Colonic mucosa (tissue), 4 donors: ENCODE measurements at regions not wholly inside any gene's neighbourhood (a gene's known extent, or its start where the extent isn't known, plus 50 kb on each side); places are given as distances from the start of the nearest gene placed in this dataset.

Experiments used
- DNase-seq: peaks from one replicate; pipeline ENCODE4 v3.0.0-alpha.2; 2020
- H3K27ac ChIP-seq: fragments of 200-600 bp; one replicate; pipeline ENCODE4 v1.8.0; 2021
- H3K27me3 ChIP-seq: fragments of 200-600 bp; one replicate; pipeline ENCODE4 v1.8.0; 2021
- H3K36me3 ChIP-seq: fragments of 200-600 bp; one replicate; pipeline ENCODE4 v1.8.0; 2021
- H3K4me1 ChIP-seq: fragments of 200-600 bp; one replicate; pipeline ENCODE4 v1.8.0; 2021; ENCODE audit warnings: mild to moderate bottlenecking
- H3K4me3 ChIP-seq: fragments of 200-600 bp; one replicate; pipeline ENCODE4 v1.8.0; 2021
- H3K9ac ChIP-seq, 2 donors: one replicate each; pipeline ENCODE4 v1.7.0; 2013; ENCODE audit warnings: control low read depth in 2 of 2, low read depth in 2 of 2, low read length in 2 of 2
- H3K9me3 ChIP-seq: fragments of 200-600 bp; one replicate; pipeline ENCODE4 v1.8.0; 2021
- intact Hi-C: fragments of 100-400 bp; cut with DNase I; formaldehyde crosslinking; loops from one replicate; pipeline ENCODE4 v1.14.1; 2022
- TF ChIP-seq, protein P1 (sequence below): fragments of 200-600 bp; IDR thresholded peaks from one replicate; pipeline ENCODE4 v1.8.0; 2022; ENCODE audit warnings: antibody characterized with exemption, mild to moderate bottlenecking
- donor health status: healthy.
- donor health status: DM: no; HTN: no; CAD: no.
- donor health status: DM: no; HTN: no; CAD: no.

DNA sequence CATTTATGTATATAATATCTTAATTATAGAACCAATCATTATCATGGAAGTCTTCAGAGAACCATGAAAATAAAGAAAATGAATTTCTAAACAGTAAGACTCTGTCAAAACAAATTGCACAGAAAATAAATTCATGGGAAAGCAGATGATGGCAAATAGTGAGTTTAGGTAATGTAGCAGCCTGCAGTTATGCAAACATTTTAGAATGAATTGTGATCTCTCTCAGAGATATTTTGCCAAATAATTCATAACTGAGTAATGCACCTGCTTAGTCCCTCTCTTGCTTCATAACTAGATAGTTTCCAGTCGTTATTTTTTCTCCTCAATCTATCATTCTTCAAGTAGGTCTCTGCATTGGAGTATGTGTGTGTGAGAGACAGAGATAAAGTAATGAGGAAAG, 492.7 kb upstream of the THBS1 start:
- intact Hi-C loops, result no loop called here
- TF ChIP-seq, protein P1, sequence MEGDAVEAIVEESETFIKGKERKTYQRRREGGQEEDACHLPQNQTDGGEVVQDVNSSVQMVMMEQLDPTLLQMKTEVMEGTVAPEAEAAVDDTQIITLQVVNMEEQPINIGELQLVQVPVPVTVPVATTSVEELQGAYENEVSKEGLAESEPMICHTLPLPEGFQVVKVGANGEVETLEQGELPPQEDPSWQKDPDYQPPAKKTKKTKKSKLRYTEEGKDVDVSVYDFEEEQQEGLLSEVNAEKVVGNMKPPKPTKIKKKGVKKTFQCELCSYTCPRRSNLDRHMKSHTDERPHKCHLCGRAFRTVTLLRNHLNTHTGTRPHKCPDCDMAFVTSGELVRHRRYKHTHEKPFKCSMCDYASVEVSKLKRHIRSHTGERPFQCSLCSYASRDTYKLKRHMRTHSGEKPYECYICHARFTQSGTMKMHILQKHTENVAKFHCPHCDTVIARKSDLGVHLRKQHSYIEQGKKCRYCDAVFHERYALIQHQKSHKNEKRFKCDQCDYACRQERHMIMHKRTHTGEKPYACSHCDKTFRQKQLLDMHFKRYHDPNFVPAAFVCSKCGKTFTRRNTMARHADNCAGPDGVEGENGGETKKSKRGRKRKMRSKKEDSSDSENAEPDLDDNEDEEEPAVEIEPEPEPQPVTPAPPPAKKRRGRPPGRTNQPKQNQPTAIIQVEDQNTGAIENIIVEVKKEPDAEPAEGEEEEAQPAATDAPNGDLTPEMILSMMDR, result no peak
- no peak overlapping the region for H3K4me3 ChIP-seq
- H3K27ac ChIP-seq, result no peak overlapping the region
- no peak for DNase-seq
- H3K4me1 ChIP-seq, result no peaks in the 10 kb centered on the region
- no peaks in the 10 kb centered on the region for H3K9me3 ChIP-seq
- no peaks in the 10 kb centered on the region for H3K36me3 ChIP-seq
- H3K9ac ChIP-seq, result no peak overlapping the region
- H3K27me3 ChIP-seq, result no peaks in the 10 kb centered on the region

DNA sequence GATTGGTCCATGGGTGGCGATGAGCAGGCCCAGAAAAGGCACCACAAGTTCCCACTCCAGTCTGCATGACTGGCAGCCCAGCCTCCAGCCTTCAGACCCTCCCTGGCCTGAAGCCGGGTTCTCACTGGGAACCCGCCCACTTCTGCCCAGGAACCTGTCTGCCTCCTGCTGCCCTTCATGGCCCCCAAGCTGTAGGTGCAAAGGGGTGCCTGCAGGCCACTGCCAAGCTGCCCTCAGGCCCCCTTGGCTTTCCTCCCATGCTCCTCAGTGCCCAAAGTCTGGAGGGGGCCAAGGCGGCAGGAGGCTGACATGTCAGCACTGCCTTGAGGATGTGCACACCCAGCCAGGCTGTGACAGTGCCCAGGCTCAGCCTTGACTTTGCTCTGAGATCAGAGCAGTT, 488.5 kb upstream of the THBS1 start:
- Histone ChIP-seq H3K4me3 (no peak overlapping the region), H3K9me3 (no peaks in the 10 kb centered on the region), H3K27me3 (no peaks in the 10 kb centered on the region), H3K36me3 (no peaks in the 10 kb centered on the region), H3K9ac (no peak overlapping the region), H3K4me1 (no peaks in the 10 kb centered on the region), H3K27ac (no peak overlapping the region)
- TF ChIP-seq, protein P1, result no peak
- DNase-seq, result no peak
- intact Hi-C loops, result no loop called here

DNA sequence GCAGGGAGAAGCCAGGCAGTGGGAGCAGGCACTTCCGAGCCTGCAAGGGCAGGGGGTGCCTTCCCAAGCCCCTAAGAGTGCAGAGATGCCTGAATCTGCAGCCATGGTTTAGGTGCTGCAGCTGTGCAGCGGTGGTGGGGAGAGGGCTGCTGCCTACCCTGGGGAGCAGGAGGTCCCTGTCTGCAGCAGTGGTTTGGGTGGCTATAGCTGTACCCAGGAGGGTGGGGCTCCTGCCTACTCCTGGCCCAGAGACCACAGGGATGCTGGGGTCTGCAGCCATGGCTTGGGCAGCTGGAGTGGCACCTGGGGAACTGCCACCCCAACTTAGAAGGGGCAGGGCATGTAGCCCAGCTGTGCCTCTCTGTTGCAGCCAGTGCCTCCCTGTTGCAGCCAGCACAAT, 488.1 kb upstream of the THBS1 start:
- H3K4me3 ChIP-seq, result no peak overlapping the region

GRCh38 chr15:39094116-39094515, 486.8 kb upstream of the THBS1 start:
- no peak overlapping the region for H3K27ac ChIP-seq
- no peaks in the 10 kb centered on the region for H3K36me3 ChIP-seq
- TF ChIP-seq, protein P1, result no peak
- intact Hi-C loops, result no loop called here
- no peak overlapping the region for H3K9ac ChIP-seq
- H3K9me3 ChIP-seq, result no peaks in the 10 kb centered on the region
- no peak overlapping the region for H3K4me3 ChIP-seq
- no peaks in the 10 kb centered on the region for H3K27me3 ChIP-seq
- H3K4me1 ChIP-seq, result no peaks in the 10 kb centered on the region
- no peak for DNase-seq

More for the DNA sequence above, 488.1 kb upstream of the THBS1 start:
- Histone ChIP-seq H3K36me3 (no peaks in the 10 kb centered on the region), H3K4me1 (no peaks in the 10 kb centered on the region), H3K9me3 (no peaks in the 10 kb centered on the region), H3K27me3 (no peaks in the 10 kb centered on the region), H3K27ac (no peak overlapping the region), H3K9ac (no peak overlapping the region)
- TF ChIP-seq, protein P1, result no peak
- intact Hi-C loops, result no loop called here
- DNase-seq, result no peak

DNA sequence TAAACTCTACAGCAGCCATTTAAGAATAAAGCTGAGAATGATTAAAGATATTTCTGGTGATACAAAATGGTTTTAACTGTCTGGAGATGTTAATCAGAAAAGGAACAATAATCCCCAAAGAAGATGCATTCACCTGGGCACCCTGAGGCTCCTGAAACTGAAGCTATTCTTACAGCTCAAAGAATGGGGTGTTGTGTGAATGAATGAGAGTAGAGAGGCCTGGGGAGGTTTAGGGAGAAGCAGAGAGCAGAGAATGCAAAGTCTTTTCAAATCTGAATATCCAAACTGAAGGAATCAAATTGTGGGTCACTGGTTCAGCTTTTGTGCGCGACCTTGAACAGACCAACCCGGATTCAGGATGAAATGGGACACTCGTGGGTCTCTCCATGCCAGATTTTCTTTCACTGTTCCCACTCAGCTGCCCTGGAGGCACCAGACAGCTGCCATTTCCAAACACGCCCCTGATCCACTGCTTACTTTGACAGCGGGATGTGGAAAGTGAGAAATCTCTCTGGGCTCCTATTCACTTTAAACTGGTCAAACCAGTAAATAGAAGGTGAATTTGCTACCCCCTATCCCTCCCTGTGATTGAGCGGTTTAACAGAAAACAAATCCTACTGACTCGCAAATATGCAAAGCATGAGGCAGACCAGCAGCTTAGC, 485.5 kb upstream of the THBS1 start:
- intact Hi-C loops, result no loop called here
- no peak overlapping the region for H3K27ac ChIP-seq

More for the DNA sequence above, 485.5 kb upstream of the THBS1 start:
- no peak overlapping the region for H3K4me3 ChIP-seq
- H3K4me1 ChIP-seq, result no peaks in the 10 kb centered on the region
- DNase-seq, result no peak
- H3K9ac ChIP-seq, result no peak overlapping the region
- no peaks in the 10 kb centered on the region for H3K36me3 ChIP-seq
- no peaks in the 10 kb centered on the region for H3K27me3 ChIP-seq
- no peaks in the 10 kb centered on the region for H3K9me3 ChIP-seq
- TF ChIP-seq, protein P1, result no peak
